H9 (cell line): ENCODE measurements at regions not wholly inside any gene's neighbourhood (a gene's known extent, or its start where the extent isn't known, plus 50 kb on each side); places are given as distances from the start of the nearest gene placed in this dataset.

Experiments used
- DNase-seq: peaks from one replicate; pipeline ENCODE4 v3.0.0-alpha.2; 2017
- H2AFZ ChIP-seq: one replicate; pipeline ENCODE4 v1.6.1; 2013; ENCODE audit warnings: mild to moderate bottlenecking, low read length, control low read depth, moderate library complexity
- H2AK5ac ChIP-seq: 2 replicates; pipeline ENCODE4 v1.6.1; 2013; ENCODE audit warnings: low read length, control low read depth, mixed read lengths; ENCODE audit not compliant: insufficient read length
- H2BK120ac ChIP-seq: one replicate; pipeline ENCODE4 v1.6.1; 2013; ENCODE audit warnings: low read depth, mild to moderate bottlenecking, low read length, control low read depth, inconsistent platforms; ENCODE audit not compliant: poor library complexity, severe bottlenecking
- H2BK12ac ChIP-seq: 2 replicates; pipeline ENCODE4 v1.6.1; 2013; ENCODE audit warnings: low read length, control low read depth, mixed read lengths, low read depth; ENCODE audit not compliant: insufficient read length
- H2BK15ac ChIP-seq: 2 replicates; pipeline ENCODE4 v1.6.1; 2013; ENCODE audit warnings: low read depth, low read length, control low read depth
- H2BK20ac ChIP-seq: one replicate; pipeline ENCODE4 v1.6.1; 2013; ENCODE audit warnings: low read depth, mild to moderate bottlenecking, low read length, control low read depth, inconsistent platforms; ENCODE audit not compliant: poor library complexity, severe bottlenecking
- H2BK5ac ChIP-seq: 2 replicates; pipeline ENCODE4 v1.6.1; 2013; ENCODE audit warnings: low read length, control low read depth, mixed read lengths; ENCODE audit not compliant: insufficient read length
- H3K14ac ChIP-seq: 2 replicates; pipeline ENCODE4 v1.6.1; 2013; ENCODE audit warnings: low read length, control low read depth; ENCODE audit not compliant: insufficient read depth
- H3K18ac ChIP-seq: 2 replicates; pipeline ENCODE4 v1.6.1; 2013; ENCODE audit warnings: low read depth, mild to moderate bottlenecking, mixed read lengths, low read length, control low read depth; ENCODE audit not compliant: insufficient read length
- H3K23ac ChIP-seq: 2 replicates; pipeline ENCODE4 v1.6.1; 2013; ENCODE audit warnings: low read length, control low read depth, mixed read lengths, low read depth; ENCODE audit not compliant: insufficient read length
- H3K23me2 ChIP-seq: 2 replicates; pipeline ENCODE4 v1.6.1; 2013; ENCODE audit warnings: low read depth, mild to moderate bottlenecking, mixed read lengths, low read length, control low read depth; ENCODE audit not compliant: insufficient read length, poor library complexity, severe bottlenecking
- H3K27ac ChIP-seq: 2 replicates; pipeline ENCODE4 v1.5.1; 2013; ENCODE audit warnings: low read length, control low read depth, mixed read lengths, low read depth; ENCODE audit not compliant: insufficient read length
- H3K27me3 ChIP-seq: 2 replicates; pipeline ENCODE4 v1.6.1; 2013; ENCODE audit warnings: low read length, control low read depth, inconsistent platforms; ENCODE audit not compliant: insufficient read depth
- H3K4ac ChIP-seq: 2 replicates; pipeline ENCODE4 v1.6.1; 2013; ENCODE audit warnings: low read depth, mild to moderate bottlenecking, control low read depth, inconsistent platforms, low read length, moderate library complexity
- H3K4me1 ChIP-seq: 2 replicates; pipeline ENCODE4 v1.6.1; 2013; ENCODE audit warnings: low read length, control low read depth, inconsistent platforms; ENCODE audit not compliant: insufficient read depth
- H3K4me2 ChIP-seq: 2 replicates; pipeline ENCODE4 v1.6.1; 2013; ENCODE audit warnings: low read length, control low read depth, mixed read lengths; ENCODE audit not compliant: insufficient read length, insufficient read depth
- H3K56ac ChIP-seq: 2 replicates; pipeline ENCODE4 v1.6.1; 2013; ENCODE audit warnings: low read depth, mild to moderate bottlenecking, mixed read lengths, low read length, control low read depth; ENCODE audit not compliant: insufficient read length
- H3K79me1 ChIP-seq: 2 replicates; pipeline ENCODE4 v1.6.1; 2013; ENCODE audit warnings: low read depth, mild to moderate bottlenecking, moderate library complexity, low read length, control low read depth, inconsistent platforms; ENCODE audit not compliant: insufficient read depth, poor library complexity, severe bottlenecking
- H3K79me2 ChIP-seq: 2 replicates; pipeline ENCODE4 v1.6.1; 2013; ENCODE audit warnings: low read length, control low read depth, inconsistent platforms; ENCODE audit not compliant: insufficient read depth
- H3K9ac ChIP-seq: 2 replicates; pipeline ENCODE4 v1.6.1; 2013; ENCODE audit warnings: low read length, control low read depth, mixed read lengths; ENCODE audit not compliant: insufficient read length; ENCODE audit errors: extremely low read depth
- H3K9me3 ChIP-seq: one replicate; pipeline ENCODE4 v1.6.1; 2013; ENCODE audit warnings: low read depth, low read length, inconsistent platforms; ENCODE audit not compliant: control insufficient read depth
- H3T11ph ChIP-seq: one replicate; pipeline ENCODE4 v1.6.1; 2013; ENCODE audit warnings: mild to moderate bottlenecking, low read length, control low read depth, inconsistent platforms
- H4K20me1 ChIP-seq: one replicate; pipeline ENCODE4 v1.6.1; 2013; ENCODE audit not compliant: control insufficient read depth, insufficient read length, insufficient read depth
- H4K5ac ChIP-seq: 2 replicates; pipeline ENCODE4 v1.6.1; 2013; ENCODE audit warnings: low read depth, mild to moderate bottlenecking, mixed read lengths, low read length, control low read depth; ENCODE audit not compliant: insufficient read length
- H4K8ac ChIP-seq: replicated peaks from 2 replicates; pipeline ENCODE4 v1.6.1; 2013; ENCODE audit warnings: low read length, control low read depth, mixed read lengths, low read depth; ENCODE audit not compliant: insufficient read length
- H4K91ac ChIP-seq: 2 replicates; pipeline ENCODE4 v1.6.1; 2013; ENCODE audit warnings: low read depth, mild to moderate bottlenecking, moderate library complexity, mixed read lengths, low read length, control low read depth; ENCODE audit not compliant: insufficient read length
- H3K27ac Mint-ChIP-seq, 3 experiments: 2 replicates in 2 of 3; 3 replicates in 1 of 3; pipeline ENCODE4 v1.8.0; 2020 to 2021; ENCODE audit warnings: mixed read lengths in 3 of 3, mild to moderate bottlenecking in 1 of 3, moderate library complexity in 1 of 3
- H3K27me3 Mint-ChIP-seq: 2 replicates; pipeline ENCODE4 v1.8.0; 2021; ENCODE audit warnings: low read depth, mild to moderate bottlenecking, moderate library complexity, mixed read lengths
- H3K36me3 Mint-ChIP-seq, 3 experiments: 2 replicates in 2 of 3; 3 replicates in 1 of 3; pipeline ENCODE4 v1.8.0; 2020 to 2021; ENCODE audit warnings: low read depth in 3 of 3, mixed read lengths in 3 of 3; ENCODE audit not compliant: insufficient read depth in 1 of 3
- H3K4me1 Mint-ChIP-seq, 2 experiments: 2 replicates each; pipeline ENCODE4 v1.8.0; 2020; ENCODE audit warnings: mixed read lengths in 2 of 2
- H3K4me3 Mint-ChIP-seq, 2 experiments: 2 replicates in 1 of 2; 3 replicates in 1 of 2; pipeline ENCODE4 v1.8.0; 2020 to 2021; ENCODE audit warnings: mild to moderate bottlenecking in 2 of 2, mixed read lengths in 2 of 2, moderate library complexity in 1 of 2
- H3K9me3 Mint-ChIP-seq, 2 experiments: 2 replicates in 1 of 2; 3 replicates in 1 of 2; pipeline ENCODE4 v1.8.0; 2020; ENCODE audit warnings: mild to moderate bottlenecking in 2 of 2, mixed read lengths in 2 of 2, moderate library complexity in 1 of 2
- CTCF ChIP-seq: fragments of 200-600 bp; sonication (generic); conservative IDR thresholded peaks from 3 replicates; pipeline ENCODE4 v1.8.0; 2021; ENCODE audit warnings: antibody characterized with exemption, mild to moderate bottlenecking
- WGBS: extraction: QIAGEN DNeasy Blood & Tissue Kit; methylation state at CpG from one replicate; pipeline ENCODE4 v1.1.7; 2013; ENCODE audit warnings: missing lambda C conversion rate, low lambda C conversion rate, mixed read lengths; ENCODE audit not compliant: insufficient read length; ENCODE audit errors: extremely low coverage; 5-methylcytosine and 5-hydroxymethylcytosine counted together

GRCh38 chr18:75122334-75122958 is 86.5 kb downstream of the PTGR3 start:
- H3K27ac ChIP-seq = no peak overlapping the region
- TF ChIP-seq CTCF = no peak
- H3K27me3 ChIP-seq = no peaks in the 10 kb centered on the region
- WGBS = no CpG with 5 or more reads among the region's 7 CpGs
- H2BK12ac ChIP-seq = no peak overlapping the region
- H3K56ac ChIP-seq = no peak overlapping the region
- no peak for DNase-seq
- H4K91ac ChIP-seq = no peak overlapping the region
- H3K23ac ChIP-seq = no peak overlapping the region
- Mint-ChIP-seq H3K9me3 (no peaks in the 10 kb centered on the region), H3K4me3 (no peak overlapping the region), H3K27me3 (no peaks in the 10 kb centered on the region; the same call in 1 of the 2 replicates), H3K36me3 (no peaks in the 10 kb centered on the region; a peak in 1 of 7 replicates), H3K4me1 (no peaks in the 10 kb centered on the region), H3K27ac (no peak overlapping the region)
- no peak overlapping the region for H2AK5ac ChIP-seq
- H3K79me1 ChIP-seq = no peaks in the 10 kb centered on the region
- no peaks in the 10 kb centered on the region for H4K20me1 ChIP-seq
- no peaks in the 10 kb centered on the region for H3K79me2 ChIP-seq
- H2BK5ac ChIP-seq = no peak overlapping the region
- H3K9ac ChIP-seq = no peak overlapping the region
- H2BK120ac ChIP-seq = no peak overlapping the region
- H4K5ac ChIP-seq = no peak overlapping the region
- H3K4me2 ChIP-seq = no peak overlapping the region
- H3K9me3 ChIP-seq = no peaks in the 10 kb centered on the region
- no peaks in the 10 kb centered on the region for H3K23me2 ChIP-seq
- no peak overlapping the region for H3K18ac ChIP-seq
- no peak overlapping the region for H2BK15ac ChIP-seq
- no peak overlapping the region for H4K8ac ChIP-seq
- H2AFZ ChIP-seq = no peak overlapping the region
- H3K4me1 ChIP-seq = no peaks in the 10 kb centered on the region
- H3K4ac ChIP-seq = no peak overlapping the region
- no peak overlapping the region for H3T11ph ChIP-seq
- no peak overlapping the region for H3K14ac ChIP-seq
- no peak overlapping the region for H2BK20ac ChIP-seq
